K562 (cell line): ENCODE measurements at regions not wholly inside any gene's neighbourhood (a gene's known extent, or its start where the extent isn't known, plus 50 kb on each side); places are given as distances from the start of the nearest gene placed in this dataset.

Experiments used
- ATAC-seq: fragments of 200-7000 bp; cut with Tn5 transposase; 3 replicates; pipeline ENCODE4 v1.9.1; 2020; ENCODE audit warnings: moderate library complexity
- BruUV-seq: library from RNA; stranded (reverse); fragments of 400-500 nt; replicated peaks from 2 replicates; lab custom pipeline; 2021; lab: Mats Ljungman, UMichigan
- CTCF ChIA-PET: fragments of 300-600 bp; formaldehyde crosslinking; extraction: SDS; loops from one replicate; lab custom pipeline; 2021; ENCODE audit warnings: low intra/inter-chr PET ratio; lab: Yijun Ruan, JAX
- POLR2A ChIA-PET: fragments of 300-600, 350-650 bp; sonication (Branson Sonifier 250); formaldehyde crosslinking; extraction: SDS; loops from one replicate; lab custom pipeline; 2021; ENCODE audit warnings: antibody characterized with exemption, inconsistent platforms; lab: Yijun Ruan, JAX
- DNase-seq, 4 experiments: peaks; one replicate each; pipeline versions ENCODE4 v3.0.0 to v3.0.0-alpha.2; 2011 to 2018; ENCODE audit warnings: low spot score in 3 of 4, mixed read lengths in 3 of 4; ENCODE audit errors: extremely low read depth in 1 of 4
- FAIRE-seq: peaks from 2 replicates; lab custom pipeline; 2011; peaks lifted over from hg19 to GRCh38; lab: Jason Lieb, UNC
- H2AFZ ChIP-seq: 2 replicates; pipeline ENCODE4 v1.6.0; 2011; ENCODE audit warnings: low read depth, low read length, control low read depth, inconsistent platforms
- H3K27ac ChIP-seq: fragments of 200-600 bp; 3 replicates; pipeline ENCODE4 v1.8.0; 2011; ENCODE audit warnings: low read depth, mild to moderate bottlenecking, control low read depth, inconsistent platforms, low read length, moderate library complexity, mixed read lengths; ENCODE audit errors: extremely low read depth
- H3K27me3 ChIP-seq, 2 experiments: fragments of 300-600 bp in 1 of 2; 2 replicates in 1 of 2; 3 replicates in 1 of 2; pipeline versions ENCODE4 v1.6.0 to v1.8.0; 2011; ENCODE audit warnings: inconsistent platforms in 2 of 2, low read length in 2 of 2, mild to moderate bottlenecking in 1 of 2, mixed read lengths in 1 of 2, moderate library complexity in 1 of 2; ENCODE audit not compliant: control insufficient read depth in 2 of 2, insufficient read depth in 2 of 2
- H3K36me3 ChIP-seq: fragments of 300-600 bp; 3 replicates; pipeline ENCODE4 v1.8.0; 2011; ENCODE audit warnings: mild to moderate bottlenecking, low read length, inconsistent platforms; ENCODE audit not compliant: control insufficient read depth, insufficient read depth
- H3K4me1 ChIP-seq, 2 experiments: fragments of 200-600 bp in 1 of 2; replicated peaks in 1 of 2; 2 replicates in 1 of 2; 3 replicates in 1 of 2; pipeline versions ENCODE4 v1.5.1 to v1.8.0; 2011; ENCODE audit warnings: inconsistent platforms in 2 of 2, low read length in 2 of 2, mild to moderate bottlenecking in 1 of 2, mixed read lengths in 1 of 2, moderate library complexity in 1 of 2; ENCODE audit not compliant: control insufficient read depth in 2 of 2, insufficient read depth in 2 of 2
- H3K4me2 ChIP-seq: 2 replicates; pipeline ENCODE4 v1.6.1; 2011; ENCODE audit warnings: low read length, control low read depth, inconsistent platforms, mixed read lengths; ENCODE audit not compliant: insufficient read depth
- H3K4me3 ChIP-seq: fragments of 200-600 bp; sonication (generic), shearing (Covaris generic); 2 replicates; pipeline ENCODE4 v1.5.1; 2016; ENCODE audit warnings: control low read depth, inconsistent platforms
- H3K79me2 ChIP-seq: fragments of 200-600 bp; 3 replicates; pipeline ENCODE4 v1.8.0; 2011; ENCODE audit warnings: low read length, inconsistent platforms; ENCODE audit not compliant: control insufficient read depth, insufficient read depth
- H3K9ac ChIP-seq, 2 experiments: 2 replicates each; pipeline versions ENCODE4 v1.6.0 to v1.6.1; 2011; ENCODE audit warnings: low read depth in 2 of 2, low read length in 2 of 2, control low read depth in 1 of 2, inconsistent platforms in 1 of 2, mild to moderate bottlenecking in 1 of 2, mixed read lengths in 1 of 2; ENCODE audit not compliant: insufficient read depth in 1 of 2
- H3K9me1 ChIP-seq: one replicate; pipeline ENCODE4 v1.6.0; 2011; ENCODE audit warnings: inconsistent platforms, mild to moderate bottlenecking, low read length, moderate library complexity; ENCODE audit not compliant: control insufficient read depth, insufficient read depth
- H3K9me3 ChIP-seq: replicated peaks from 2 replicates; pipeline ENCODE4 v1.5.1; 2011; ENCODE audit warnings: low read depth, low read length, inconsistent platforms; ENCODE audit not compliant: control insufficient read depth, insufficient read depth
- H4K20me1 ChIP-seq: replicated peaks from 2 replicates; pipeline ENCODE4 v1.6.1; 2011; ENCODE audit warnings: low read length, inconsistent platforms, mixed read lengths; ENCODE audit not compliant: control insufficient read depth, insufficient read depth
- DPF2 ChIP-seq: fragments of 450-650 bp; IDR thresholded peaks from 2 replicates; pipeline ENCODE4 v1.6.1; 2016
- ERF ChIP-seq: fragments of 450-650 bp; formaldehyde crosslinking; IDR thresholded peaks from 2 replicates; pipeline ENCODE4 v1.4.0; 2020; ENCODE audit warnings: mild to moderate bottlenecking, mixed read lengths
- GTF2B ChIP-seq: IDR thresholded peaks from 2 replicates; pipeline ENCODE4 v1.6.1; 2011; ENCODE audit not compliant: insufficient read length; ENCODE audit errors: extremely low read depth
- NFIX ChIP-seq: fragments of 250-450 bp; sonication (Bioruptor Pico); IDR thresholded peaks from 2 replicates; pipeline ENCODE4 v1.4.0; 2020; ENCODE audit warnings: low read depth, mild to moderate bottlenecking, moderate library complexity
- PCBP1 ChIP-seq: fragments of 200-400 bp; formaldehyde crosslinking; IDR thresholded peaks from 2 replicates; pipeline ENCODE4 v1.6.1; 2018; ENCODE audit warnings: mild to moderate bottlenecking, low read depth, low read length; ENCODE audit not compliant: poor library complexity, severe bottlenecking
- YY1 ChIP-seq, 3 experiments: IDR thresholded peaks; 2 replicates each; pipeline ENCODE4 v1.6.1; 2011; ENCODE audit warnings: low read length in 2 of 3, mild to moderate bottlenecking in 2 of 3, moderate library complexity in 2 of 3, borderline replicate concordance in 1 of 3, control low read depth in 1 of 3, low read depth in 1 of 3; ENCODE audit not compliant: insufficient read depth in 3 of 3, insufficient replicate concordance in 2 of 3, control insufficient read depth in 1 of 3, insufficient read length in 1 of 3; ENCODE audit errors: extremely low read depth in 1 of 3
- ZNF449 ChIP-seq: fragments of 250-450 bp; sonication (Bioruptor Pico); IDR thresholded peaks from 2 replicates; pipeline ENCODE4 v1.8.0; 2022; ENCODE audit warnings: moderate library complexity, mild to moderate bottlenecking, inconsistent platforms
- WGBS: fragments of 100-300 bp; shearing (Covaris generic); methylation state at CpG from one replicate; pipeline ENCODE4 v1.1.6; 2016; ENCODE audit warnings: low coverage, mixed read lengths; ENCODE audit not compliant: insufficient coverage; ENCODE audit errors: missing lambda C conversion rate; 5-methylcytosine and 5-hydroxymethylcytosine counted together
- in situ Hi-C: fragments of 300-500 bp; cut with MboI; formaldehyde crosslinking; loops from 4 replicates; pipeline ENCODE4 v1.15.0; 2018; ENCODE audit warnings: inconsistent platforms, mixed read lengths
- intact Hi-C: fragments of 100-400 bp; cut with micrococcal nuclease; formaldehyde crosslinking; loops from 2 replicates; pipeline ENCODE4 v1.14.2; 2022

GRCh38 chr7:152970481-152970880 lies 210.9 kb downstream of the ACTR3B start:
- CTCF ChIA-PET = no interaction called here
- BruUV-seq = no TSS peak
- H3K27ac ChIP-seq = no peak overlapping the region
- no peaks in the 10 kb centered on the region for H3K4me1 ChIP-seq
- DNase-seq = no peak
- no peaks in the 10 kb centered on the region for H3K36me3 ChIP-seq
- H3K9me3 ChIP-seq = no peaks in the 10 kb centered on the region
- no peak overlapping the region for H3K4me2 ChIP-seq
- TF ChIP-seq ERF (CRISPR knock-in tag) (no peak), ZNF449 (CRISPR knock-in tag) (no peak), PCBP1 (no peak), DPF2 (no peak), YY1 (IDR thresholded peaks at IDR 0.05; ENCODE audit: borderline replicate concordance in 1 of 3, control insufficient read depth in 1 of 3, extremely low read depth in 1 of 3, insufficient read depth in 3 of 3, insufficient read length in 1 of 3, insufficient replicate concordance in 2 of 3, low read depth in 1 of 3, low read length in 2 of 3) (no peak), GTF2B (no peak), NFIX (no peak)
- WGBS = under 1% methylated on average over 5 of the region's 5 CpGs
- no peak overlapping the region for H3K9ac ChIP-seq
- H4K20me1 ChIP-seq = no peaks in the 10 kb centered on the region
- no peak overlapping the region for H3K4me3 ChIP-seq
- POLR2A ChIA-PET = interaction anchor here (0.6 to 1.6 kb wide), 3 partner anchors 10 to 1304 kb away, joined by 3 read pairs; no protein-coding TSS in a partner anchor
- no peaks in the 10 kb centered on the region for H3K79me2 ChIP-seq
- 0 out of 5 replicates have a peak, but pooled peaks cover 0 to 4% of the 10 kb centered on the region in 2 experiments for H3K27me3 ChIP-seq
- no peak for FAIRE-seq
- intact Hi-C loops (no loop called here), in situ Hi-C loops (no loop called here)
- ATAC-seq = no peak
- no peaks in the 10 kb centered on the region for H3K9me1 ChIP-seq
- H2AFZ ChIP-seq = no peak overlapping the region
